ENCODE measurements at regions not wholly inside any gene's neighbourhood (a gene's known extent, or its start where the extent isn't known, plus 50 kb on each side); places are given as distances from the start of the nearest gene placed in this dataset.

GRCh38 chr5:104048231-104048630 lies 485.6 kb upstream of the NUDT12 start:
- no CpG with 5 or more reads among the region's 2 CpGs for WGBS, 2 experiments (ENCODE audit: extremely low coverage in 2 of 2, insufficient read length in 1 of 2)
- CTCF ChIA-PET: no interaction called here
- Histone ChIP-seq H2BK5ac (ENCODE audit: low read depth, low read length, poor library complexity, severe bottlenecking) (no peak overlapping the region), H3K23ac (ENCODE audit: low read depth, low read length) (no peak overlapping the region), H2BK20ac (ENCODE audit: low read depth, low read length) (no peak overlapping the region), H3K36me3 (ENCODE audit: control insufficient read depth, insufficient read depth, low read length) (no peaks in the 10 kb centered on the region), H4K5ac (ENCODE audit: low read depth, low read length) (no peak overlapping the region), H3K9ac (ENCODE audit: low read depth, low read length) (no peak overlapping the region), H3K4me3 (ENCODE audit: insufficient read depth, low read depth, low read length) (no peak overlapping the region), H3K27ac (ENCODE audit: insufficient read depth, low read length) (no peak overlapping the region), H2AK5ac (ENCODE audit: low read depth, low read length) (no peak overlapping the region), H3K9me1 (ENCODE audit: insufficient read depth, low read length) (no peaks in the 10 kb centered on the region), H3K79me1 (ENCODE audit: low read depth in 1 of 2, low read length in 2 of 2) (no peaks in the 10 kb centered on the region), H3K4me2 (ENCODE audit: low read depth, low read length) (no peak overlapping the region), H3K4ac (ENCODE audit: low read depth, low read length) (no peak overlapping the region), H4K91ac (ENCODE audit: insufficient read depth, low read depth, low read length) (no peak overlapping the region), H3K4me1 (ENCODE audit: control insufficient read depth, insufficient read depth, low read length) (no peaks in the 10 kb centered on the region), H4K8ac (ENCODE audit: low read depth in 2 of 2, low read length in 2 of 2) (no peak overlapping the region), H2AK9ac (replicated peaks; ENCODE audit: low read depth, low read length, poor library complexity) (no peak overlapping the region), H4K20me1 (ENCODE audit: insufficient read depth, low read length) (no peaks in the 10 kb centered on the region), H2BK15ac (ENCODE audit: low read depth, low read length) (no peak overlapping the region), H2BK120ac (ENCODE audit: low read depth, low read length) (no peak overlapping the region), H3K9me3 (ENCODE audit: control insufficient read depth, insufficient read depth, low read length) (peaks cover 4% of the 10 kb centered on the region; the same call in 1 of the 2 replicates), H3K18ac (ENCODE audit: low read depth, low read length) (no peak overlapping the region), H3K27me3 (ENCODE audit: control insufficient read depth, insufficient read depth, low read length) (no peaks in the 10 kb centered on the region), H3K56ac (ENCODE audit: extremely low read depth, insufficient read depth, low read length) (no peak overlapping the region), H3K14ac (replicated peaks; ENCODE audit: low read depth, low read length) (no peak overlapping the region), H2AFZ (replicated peaks; ENCODE audit: low read length, poor library complexity) (no peak overlapping the region)
- intact Hi-C loops (cut with micrococcal nuclease): no loop called here
- ATAC-seq (ENCODE audit: low read depth): no peak
- no TSS peak for BruUV-seq (replicated peaks)
- in situ Hi-C loops (cut with MboI; ENCODE audit: low sequenced_read_pairs): no loop called here
- TF ChIP-seq CEBPB (IDR thresholded peaks at IDR 0.05; ENCODE audit: low read depth, low read length) (no peak), CHD1 (IDR thresholded peaks at IDR 0.05; ENCODE audit: low read depth, low read length) (no peak), BHLHE40 (IDR thresholded peaks at IDR 0.05; ENCODE audit: low read depth, low read length) (no peak), MAZ (IDR thresholded peaks at IDR 0.05; ENCODE audit: borderline replicate concordance, low read depth, low read length) (no peak), SMC3 (IDR thresholded peaks at IDR 0.05; ENCODE audit: low read depth, low read length) (no peak), MXI1 (IDR thresholded peaks at IDR 0.05; ENCODE audit: borderline replicate concordance, low read depth, low read length) (no peak), POLR2A (IDR thresholded peaks at IDR 0.05; ENCODE audit: low read depth, low read length) (no peak), NFE2L2 (IDR thresholded peaks at IDR 0.05; ENCODE audit: low read depth, low read length) (no peak), MAFK (IDR thresholded peaks at IDR 0.05; ENCODE audit: low read depth, low read length) (no peak), CTCF (conservative IDR thresholded peaks at IDR 0.05; ENCODE audit: low read depth, low read length) (no peak), RFX5 (IDR thresholded peaks at IDR 0.05; ENCODE audit: low read depth, low read length) (no peak), RAD21 (IDR thresholded peaks at IDR 0.05; ENCODE audit: low read length) (no peak), RCOR1 (IDR thresholded peaks at IDR 0.05; ENCODE audit: insufficient replicate concordance, low read length) (no peak), FOS (IDR thresholded peaks at IDR 0.05; ENCODE audit: low read depth, low read length) (no peak), USF2 (IDR thresholded peaks at IDR 0.05; ENCODE audit: low read depth, low read length) (no peak), ELK1 (IDR thresholded peaks at IDR 0.05; ENCODE audit: borderline replicate concordance, low read depth, low read length) (no peak)
- no peak for DNase-seq
- POLR2A ChIA-PET (ENCODE audit: unreplicated experiment): no interaction called here
- dilution Hi-C loops (cut with HindIII; ENCODE audit: low sequenced_read_pairs, unreplicated experiment): no loop called here

Measured in IMR-90 (cell line).